ENCODE measurements at regions not wholly inside any gene's neighbourhood (a gene's known extent, or its start where the extent isn't known, plus 50 kb on each side); places are given as distances from the start of the nearest gene placed in this dataset.

- Histone ChIP-seq H3K36me3 (ENCODE audit: control insufficient read depth, insufficient read depth, low read length) (no peaks in the 10 kb centered on the region), H3K27me3 (ENCODE audit: control insufficient read depth, insufficient read depth, low read length) (no peaks in the 10 kb centered on the region), H3K4me3 (ENCODE audit: low read depth, low read length) (no peak overlapping the region)
- no peak for TF ChIP-seq CTCF (IDR thresholded peaks at IDR 0.05; ENCODE audit: insufficient read depth, low read length, poor library complexity, severe bottlenecking)
- DNase-seq (ENCODE audit: low read depth): no peak
Observed at GRCh38 chr5:125496393-125496792, 750.0 kb upstream of the ZNF608 start.

- no peak for DNase-seq (ENCODE audit: low read depth)
- TF ChIP-seq CTCF (IDR thresholded peaks at IDR 0.05; ENCODE audit: insufficient read depth, low read length, poor library complexity, severe bottlenecking): no peak
- H3K4me3 ChIP-seq (ENCODE audit: low read depth, low read length): no peak overlapping the region
- H3K27me3 ChIP-seq (ENCODE audit: control insufficient read depth, insufficient read depth, low read length): no peaks in the 10 kb centered on the region
- H3K36me3 ChIP-seq (ENCODE audit: control insufficient read depth, insufficient read depth, low read length): no peaks in the 10 kb centered on the region
Observed at GRCh38 chr5:125497651-125498050, 751.2 kb upstream of the ZNF608 start.

GRCh38 chr5:125499636-125500332 is 753.3 kb upstream of the ZNF608 start:
- Histone ChIP-seq H3K4me3 (ENCODE audit: low read depth, low read length) (no peak overlapping the region), H3K27me3 (ENCODE audit: control insufficient read depth, insufficient read depth, low read length) (no peaks in the 10 kb centered on the region), H3K36me3 (ENCODE audit: control insufficient read depth, insufficient read depth, low read length) (no peaks in the 10 kb centered on the region)
- no peak for TF ChIP-seq CTCF (IDR thresholded peaks at IDR 0.05; ENCODE audit: insufficient read depth, low read length, poor library complexity, severe bottlenecking)
- DNase-seq (ENCODE audit: low read depth): no peak

- Histone ChIP-seq H3K4me3 (ENCODE audit: low read depth, low read length) (no peak overlapping the region), H3K36me3 (ENCODE audit: control insufficient read depth, insufficient read depth, low read length) (no peaks in the 10 kb centered on the region), H3K27me3 (ENCODE audit: control insufficient read depth, insufficient read depth, low read length) (no peaks in the 10 kb centered on the region)
- no peak for DNase-seq (ENCODE audit: low read depth)
- TF ChIP-seq CTCF (IDR thresholded peaks at IDR 0.05; ENCODE audit: insufficient read depth, low read length, poor library complexity, severe bottlenecking): no peak
Observed at GRCh38 chr5:125501396-125501795, 755.0 kb upstream of the ZNF608 start.

- Histone ChIP-seq H3K36me3 (ENCODE audit: control insufficient read depth, insufficient read depth, low read length) (no peaks in the 10 kb centered on the region), H3K27me3 (ENCODE audit: control insufficient read depth, insufficient read depth, low read length) (no peaks in the 10 kb centered on the region), H3K4me3 (ENCODE audit: low read depth, low read length) (no peak overlapping the region)
- TF ChIP-seq CTCF (IDR thresholded peaks at IDR 0.05; ENCODE audit: insufficient read depth, low read length, poor library complexity, severe bottlenecking): no peak
- DNase-seq (ENCODE audit: low read depth): no peak
Observed at GRCh38 chr5:125503946-125504345, 757.5 kb upstream of the ZNF608 start.

GRCh38 chr5:125505115-125505514 is 758.7 kb upstream of the ZNF608 start:
- Histone ChIP-seq H3K4me3 (ENCODE audit: low read depth, low read length) (no peak overlapping the region), H3K36me3 (ENCODE audit: control insufficient read depth, insufficient read depth, low read length) (no peaks in the 10 kb centered on the region), H3K27me3 (ENCODE audit: control insufficient read depth, insufficient read depth, low read length) (no peaks in the 10 kb centered on the region)
- DNase-seq (ENCODE audit: low read depth): no peak
- TF ChIP-seq CTCF (IDR thresholded peaks at IDR 0.05; ENCODE audit: insufficient read depth, low read length, poor library complexity, severe bottlenecking): no peak

All from kidney epithelial cell (primary cell).